HL-60 (cell line): ENCODE measurements at regions not wholly inside any gene's neighbourhood (a gene's known extent, or its start where the extent isn't known, plus 50 kb on each side); places are given as distances from the start of the nearest gene placed in this dataset.

Source experiments
- CTCF ChIP-seq: IDR thresholded peaks from one replicate; pipeline ENCODE4 v1.5.1; 2011; ENCODE audit warnings: low read length, control low read depth, inconsistent platforms; ENCODE audit not compliant: insufficient read depth
- REST ChIP-seq: IDR thresholded peaks from 2 replicates; pipeline ENCODE4 v1.6.1; 2012; ENCODE audit warnings: low read depth; ENCODE audit not compliant: insufficient replicate concordance

GRCh38 chr17:54117452-54117851 lies 294.7 kb downstream of the KIF2B start:
- TF ChIP-seq CTCF, result no peak
- no peak for TF ChIP-seq REST
